ENCODE measurements at regions not wholly inside any gene's neighbourhood (a gene's known extent, or its start where the extent isn't known, plus 50 kb on each side); places are given as distances from the start of the nearest gene placed in this dataset.

DNA sequence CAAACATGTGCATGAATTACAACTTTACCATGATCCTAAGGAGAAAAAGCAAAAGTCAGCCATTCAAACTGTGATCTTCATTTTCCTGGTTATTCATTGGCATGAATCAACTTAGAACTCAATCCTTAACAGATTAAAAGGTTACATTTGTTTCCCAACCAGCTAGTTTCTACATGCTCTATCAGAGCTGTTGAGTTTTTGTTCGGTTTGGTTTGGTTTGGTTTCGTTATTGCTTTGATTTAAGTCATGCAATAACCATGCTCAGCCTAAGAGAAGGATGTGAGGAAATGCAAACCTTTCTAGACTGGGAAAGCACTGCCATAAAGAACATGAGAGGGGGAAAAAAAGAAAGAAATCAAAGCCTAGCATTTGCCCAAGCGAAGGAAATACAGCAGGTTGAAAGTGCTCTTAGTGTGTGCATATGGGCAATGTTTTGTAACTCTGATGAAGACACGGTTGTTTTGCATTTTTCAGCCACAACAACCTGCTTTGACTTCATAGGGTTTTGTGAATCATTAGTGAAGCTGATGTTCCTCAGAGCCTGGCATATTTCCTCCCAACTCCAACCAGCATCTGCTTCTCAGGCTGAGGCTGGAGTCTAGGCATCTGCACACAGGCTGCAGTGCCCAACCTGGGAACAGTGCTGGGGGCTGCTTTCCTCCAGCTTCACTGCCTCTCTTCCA, 234.3 kb downstream of the ZNF674 start:
- no peak for ATAC-seq (ENCODE audit: low read depth)
- Histone ChIP-seq H3K4me1 (ENCODE audit: insufficient read depth, poor library complexity, severe bottlenecking) (no peaks in the 10 kb centered on the region), H3K4me3 (ENCODE audit: severe bottlenecking) (no peak overlapping the region), H3K36me3 (ENCODE audit: low read depth) (no peaks in the 10 kb centered on the region), H3K27ac (ENCODE audit: poor library complexity, severe bottlenecking) (no peak overlapping the region), H3K27me3 (ENCODE audit: insufficient read depth, poor library complexity, severe bottlenecking) (no peaks in the 10 kb centered on the region), H3K9me3 (ENCODE audit: severe bottlenecking) (no peaks in the 10 kb centered on the region)
- no peak for DNase-seq (ENCODE audit: low spot score)
- TF ChIP-seq, protein P1, sequence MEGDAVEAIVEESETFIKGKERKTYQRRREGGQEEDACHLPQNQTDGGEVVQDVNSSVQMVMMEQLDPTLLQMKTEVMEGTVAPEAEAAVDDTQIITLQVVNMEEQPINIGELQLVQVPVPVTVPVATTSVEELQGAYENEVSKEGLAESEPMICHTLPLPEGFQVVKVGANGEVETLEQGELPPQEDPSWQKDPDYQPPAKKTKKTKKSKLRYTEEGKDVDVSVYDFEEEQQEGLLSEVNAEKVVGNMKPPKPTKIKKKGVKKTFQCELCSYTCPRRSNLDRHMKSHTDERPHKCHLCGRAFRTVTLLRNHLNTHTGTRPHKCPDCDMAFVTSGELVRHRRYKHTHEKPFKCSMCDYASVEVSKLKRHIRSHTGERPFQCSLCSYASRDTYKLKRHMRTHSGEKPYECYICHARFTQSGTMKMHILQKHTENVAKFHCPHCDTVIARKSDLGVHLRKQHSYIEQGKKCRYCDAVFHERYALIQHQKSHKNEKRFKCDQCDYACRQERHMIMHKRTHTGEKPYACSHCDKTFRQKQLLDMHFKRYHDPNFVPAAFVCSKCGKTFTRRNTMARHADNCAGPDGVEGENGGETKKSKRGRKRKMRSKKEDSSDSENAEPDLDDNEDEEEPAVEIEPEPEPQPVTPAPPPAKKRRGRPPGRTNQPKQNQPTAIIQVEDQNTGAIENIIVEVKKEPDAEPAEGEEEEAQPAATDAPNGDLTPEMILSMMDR (IDR thresholded peaks at IDR 0.05; ENCODE audit: poor library complexity, severe bottlenecking): no peak

GRCh38 chrX:46308110-46308509, 237.1 kb downstream of the ZNF674 start:
- TF ChIP-seq, protein P1 (IDR thresholded peaks at IDR 0.05; ENCODE audit: poor library complexity, severe bottlenecking): no peak
- Histone ChIP-seq H3K4me3 (ENCODE audit: severe bottlenecking) (no peak overlapping the region), H3K27ac (ENCODE audit: poor library complexity, severe bottlenecking) (no peak overlapping the region), H3K36me3 (ENCODE audit: low read depth) (no peaks in the 10 kb centered on the region), H3K4me1 (ENCODE audit: insufficient read depth, poor library complexity, severe bottlenecking) (no peaks in the 10 kb centered on the region), H3K9me3 (ENCODE audit: severe bottlenecking) (no peaks in the 10 kb centered on the region), H3K27me3 (ENCODE audit: insufficient read depth, poor library complexity, severe bottlenecking) (no peaks in the 10 kb centered on the region)
- no peak for DNase-seq (ENCODE audit: low spot score)
- ATAC-seq (ENCODE audit: low read depth): no peak

DNA sequence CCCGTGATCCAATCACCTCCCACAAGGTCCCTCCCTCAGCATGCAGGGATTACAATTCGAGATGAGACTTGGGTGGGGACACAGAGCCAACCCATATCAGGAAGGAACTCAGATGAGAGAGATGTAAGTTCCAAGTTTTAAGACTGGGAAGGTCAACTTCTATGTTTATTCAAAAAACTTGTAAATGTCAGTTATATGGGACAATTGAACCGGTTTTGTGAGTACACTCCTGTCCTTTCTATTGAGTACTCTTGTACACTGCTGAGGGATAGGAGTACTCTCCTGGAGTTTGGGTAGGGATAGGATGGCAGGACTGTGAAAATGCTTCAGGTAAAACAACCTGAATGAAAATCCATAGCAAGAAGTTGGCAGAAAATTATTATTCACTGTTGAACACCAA, 239.1 kb downstream of the ZNF674 start:
- Histone ChIP-seq H3K4me1 (ENCODE audit: insufficient read depth, poor library complexity, severe bottlenecking) (no peaks in the 10 kb centered on the region), H3K27me3 (ENCODE audit: insufficient read depth, poor library complexity, severe bottlenecking) (no peaks in the 10 kb centered on the region), H3K9me3 (ENCODE audit: severe bottlenecking) (no peaks in the 10 kb centered on the region), H3K36me3 (ENCODE audit: low read depth) (no peaks in the 10 kb centered on the region), H3K4me3 (ENCODE audit: severe bottlenecking) (no peak overlapping the region), H3K27ac (ENCODE audit: poor library complexity, severe bottlenecking) (no peak overlapping the region)
- no peak for DNase-seq (ENCODE audit: low spot score)
- no peak for ATAC-seq (ENCODE audit: low read depth)
- TF ChIP-seq, protein P1 (IDR thresholded peaks at IDR 0.05; ENCODE audit: poor library complexity, severe bottlenecking): no peak

DNA sequence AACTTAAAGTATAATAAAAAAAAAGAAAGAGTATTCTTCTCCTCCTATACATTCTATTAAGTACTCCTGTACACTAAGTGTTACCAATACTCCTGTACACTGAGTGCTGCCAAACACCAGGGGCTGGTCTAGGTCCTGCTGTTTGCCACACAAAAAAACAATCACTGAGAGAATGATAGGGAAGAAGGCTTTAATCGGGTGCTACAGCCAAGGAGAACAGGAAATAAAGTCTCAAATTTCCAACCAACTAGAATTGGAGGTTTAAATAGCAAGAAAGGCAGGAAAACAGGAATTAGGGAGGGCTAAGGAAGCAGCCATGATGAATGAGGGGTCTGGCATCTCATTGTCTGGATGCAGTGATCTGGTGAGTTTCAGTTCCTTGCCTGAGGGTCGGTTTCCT, 239.8 kb downstream of the ZNF674 start:
- Histone ChIP-seq H3K9me3 (ENCODE audit: severe bottlenecking) (no peaks in the 10 kb centered on the region), H3K4me3 (ENCODE audit: severe bottlenecking) (no peak overlapping the region), H3K36me3 (ENCODE audit: low read depth) (no peaks in the 10 kb centered on the region), H3K27ac (ENCODE audit: poor library complexity, severe bottlenecking) (no peak overlapping the region), H3K27me3 (ENCODE audit: insufficient read depth, poor library complexity, severe bottlenecking) (no peaks in the 10 kb centered on the region), H3K4me1 (ENCODE audit: insufficient read depth, poor library complexity, severe bottlenecking) (no peaks in the 10 kb centered on the region)
- TF ChIP-seq, protein P1 (IDR thresholded peaks at IDR 0.05; ENCODE audit: poor library complexity, severe bottlenecking): no peak
- no peak for ATAC-seq (ENCODE audit: low read depth)
- no peak for DNase-seq (ENCODE audit: low spot score)

- Histone ChIP-seq H3K4me3 (ENCODE audit: severe bottlenecking) (no peak overlapping the region), H3K27ac (ENCODE audit: poor library complexity, severe bottlenecking) (no peak overlapping the region), H3K4me1 (ENCODE audit: insufficient read depth, poor library complexity, severe bottlenecking) (no peaks in the 10 kb centered on the region), H3K36me3 (ENCODE audit: low read depth) (no peaks in the 10 kb centered on the region), H3K9me3 (ENCODE audit: severe bottlenecking) (no peaks in the 10 kb centered on the region), H3K27me3 (ENCODE audit: insufficient read depth, poor library complexity, severe bottlenecking) (no peaks in the 10 kb centered on the region)
- DNase-seq (ENCODE audit: low spot score) (no peak), ATAC-seq (ENCODE audit: low read depth) (no peak)
- TF ChIP-seq, protein P1 (IDR thresholded peaks at IDR 0.05; ENCODE audit: poor library complexity, severe bottlenecking): no peak
Observed at GRCh38 chrX:46301903-46302302, 243.3 kb downstream of the ZNF674 start.

All from RWPE2 (cell line).